Stomach smooth muscle (tissue), 2 donors: ENCODE measurements at regions not wholly inside any gene's neighbourhood (a gene's known extent, or its start where the extent isn't known, plus 50 kb on each side); places are given as distances from the start of the nearest gene placed in this dataset.

Source experiments
- H3K27ac ChIP-seq: one replicate; pipeline ENCODE4 v1.7.0; 2013; ENCODE audit warnings: mild to moderate bottlenecking, low read length, inconsistent platforms
- H3K27me3 ChIP-seq, 2 donors: one replicate each; pipeline ENCODE4 v1.7.0; 2013; ENCODE audit warnings: low read length in 2 of 2; ENCODE audit not compliant: insufficient read depth in 2 of 2, control insufficient read depth in 1 of 2
- H3K36me3 ChIP-seq, 2 donors: one replicate each; pipeline ENCODE4 v1.7.0; 2013; ENCODE audit warnings: low read length in 2 of 2; ENCODE audit not compliant: control insufficient read depth in 2 of 2, insufficient read depth in 2 of 2
- H3K4me1 ChIP-seq: one replicate; pipeline ENCODE4 v1.7.0; 2013; ENCODE audit warnings: low read length; ENCODE audit not compliant: control insufficient read depth, insufficient read depth
- H3K4me3 ChIP-seq, 2 donors: one replicate each; pipeline ENCODE4 v1.7.0; 2013; ENCODE audit warnings: low read length in 2 of 2
- H3K9ac ChIP-seq, 2 donors: one replicate each; pipeline ENCODE4 v1.7.0; 2013; ENCODE audit warnings: low read length in 2 of 2, mild to moderate bottlenecking in 1 of 2
- H3K9me3 ChIP-seq, 2 donors: one replicate each; pipeline ENCODE4 v1.7.0; 2013; ENCODE audit warnings: low read length in 2 of 2; ENCODE audit not compliant: control insufficient read depth in 2 of 2
- donor health status: healthy.
- donor health status: Pancreatic carcinoma.

DNA sequence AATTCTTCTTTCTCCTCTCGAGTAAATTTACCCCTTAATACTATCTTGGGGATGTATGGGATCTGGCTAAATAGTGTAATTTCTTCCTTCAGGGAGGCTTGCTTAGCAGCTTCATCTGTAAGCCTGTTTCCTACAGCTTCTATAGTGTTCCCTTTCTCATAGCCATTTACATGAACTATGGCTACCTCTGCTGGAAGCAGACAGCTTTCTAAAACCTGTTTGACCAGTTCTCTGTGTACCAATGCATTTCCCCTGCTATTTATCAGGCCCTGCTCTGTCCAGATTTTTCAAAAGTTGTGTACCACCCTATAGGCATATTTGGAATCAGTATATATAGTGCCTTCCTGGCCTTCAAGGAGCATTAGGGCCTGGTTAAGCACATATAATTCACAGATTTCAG, 113.6 kb upstream of the PCDH9 start:
- no peak overlapping the region for H3K27ac ChIP-seq
- H3K9me3 ChIP-seq, result no peaks in the 10 kb centered on the region
- no peaks in the 10 kb centered on the region for H3K36me3 ChIP-seq
- H3K9ac ChIP-seq, result no peak overlapping the region
- H3K4me3 ChIP-seq, result no peak overlapping the region
- no peaks in the 10 kb centered on the region for H3K27me3 ChIP-seq
- H3K4me1 ChIP-seq, result no peaks in the 10 kb centered on the region

DNA sequence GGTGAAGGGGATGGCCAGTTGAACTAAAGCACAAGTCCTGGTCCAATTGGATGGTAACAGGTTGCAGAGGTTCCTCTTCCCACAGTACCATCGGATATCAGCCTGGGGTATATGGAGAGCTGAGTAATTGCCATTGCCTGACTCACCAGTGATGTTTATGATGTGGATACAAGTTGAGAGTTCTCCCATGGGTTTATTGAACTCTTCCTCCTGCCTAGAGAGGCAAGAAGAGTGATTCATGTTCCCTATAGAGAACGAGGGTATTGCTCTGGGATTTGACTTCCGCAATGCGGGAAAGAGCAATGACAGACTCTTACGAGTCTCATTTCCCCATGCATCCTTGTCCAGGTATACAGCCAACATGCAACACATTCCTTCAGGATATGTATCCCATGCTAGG, 111.3 kb upstream of the PCDH9 start:
- H3K4me3 ChIP-seq, result no peak overlapping the region

DNA sequence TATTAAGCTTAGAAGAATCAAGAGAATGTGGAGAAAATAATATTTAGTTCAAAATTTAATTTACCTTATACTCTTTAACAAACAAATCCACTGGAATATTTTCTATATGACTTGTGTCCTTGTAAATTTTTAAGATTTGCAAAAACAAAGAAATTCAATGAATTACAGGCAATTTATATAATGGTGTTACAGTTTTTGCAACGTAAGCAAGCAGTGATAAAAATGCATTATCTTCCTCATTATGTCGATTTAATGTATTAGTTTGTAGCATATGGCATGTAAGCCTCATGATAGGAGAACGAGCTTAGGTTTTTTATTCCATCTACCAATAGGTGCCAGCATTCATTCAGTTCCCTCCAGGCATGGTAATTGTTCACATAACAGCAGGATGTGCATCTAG, 100.0 kb upstream of the PCDH9 start:
- Histone ChIP-seq H3K4me3 (no peak overlapping the region), H3K9ac (no peak overlapping the region), H3K9me3 (no peaks in the 10 kb centered on the region), H3K4me1 (no peaks in the 10 kb centered on the region), H3K27ac (no peak overlapping the region), H3K27me3 (no peaks in the 10 kb centered on the region), H3K36me3 (no peaks in the 10 kb centered on the region)

More for the DNA sequence above, 111.3 kb upstream of the PCDH9 start:
- Histone ChIP-seq H3K27ac (no peak overlapping the region), H3K36me3 (no peaks in the 10 kb centered on the region), H3K4me1 (no peaks in the 10 kb centered on the region), H3K9ac (no peak overlapping the region), H3K9me3 (no peaks in the 10 kb centered on the region), H3K27me3 (no peaks in the 10 kb centered on the region)

DNA sequence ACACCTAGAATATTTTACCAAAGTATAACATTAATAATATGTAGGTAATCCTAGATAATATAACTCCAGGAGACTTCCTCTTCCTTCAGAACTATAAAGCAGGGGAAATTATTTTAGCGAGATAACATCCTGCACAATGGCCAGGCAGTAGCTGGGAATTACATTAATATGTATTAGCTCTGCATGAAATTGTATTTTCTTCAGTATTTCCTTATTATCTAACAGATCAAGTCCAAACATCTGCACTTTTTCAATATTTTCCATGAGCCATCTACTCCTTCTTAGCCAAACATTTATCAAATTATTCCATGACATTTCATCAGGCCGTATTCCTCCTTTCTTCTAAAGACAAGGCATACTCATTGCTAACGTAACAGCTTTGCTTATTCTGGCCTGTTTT, 98.8 kb upstream of the PCDH9 start:
- Histone ChIP-seq H3K36me3 (no peaks in the 10 kb centered on the region), H3K4me1 (no peaks in the 10 kb centered on the region), H3K27me3 (no peaks in the 10 kb centered on the region), H3K9ac (no peak overlapping the region), H3K4me3 (no peak overlapping the region), H3K9me3 (no peaks in the 10 kb centered on the region), H3K27ac (no peak overlapping the region)

DNA sequence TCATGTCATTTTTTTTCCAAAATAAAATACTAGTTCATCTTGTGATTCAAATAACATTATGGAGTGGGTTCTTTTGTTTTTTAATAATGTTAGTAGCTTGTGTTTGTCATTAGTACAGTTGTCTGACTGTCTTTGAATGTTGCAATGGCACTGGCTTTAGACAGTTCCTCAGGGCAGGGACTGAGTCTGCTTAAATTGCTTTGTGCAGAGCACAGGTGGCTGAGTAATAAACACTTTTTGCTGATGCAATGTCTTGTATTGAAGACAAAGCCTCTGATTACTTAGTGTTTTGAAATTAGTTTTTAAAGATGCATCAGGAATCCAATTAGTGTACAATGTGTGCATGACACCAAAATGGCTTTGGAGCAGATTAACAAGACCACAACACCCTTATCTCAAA, 88.7 kb upstream of the PCDH9 start:
- Histone ChIP-seq H3K27ac (no peak overlapping the region), H3K36me3 (no peaks in the 10 kb centered on the region), H3K4me3 (no peak overlapping the region), H3K9ac (no peak overlapping the region), H3K4me1 (no peaks in the 10 kb centered on the region), H3K9me3 (no peaks in the 10 kb centered on the region), H3K27me3 (no peaks in the 10 kb centered on the region)

DNA sequence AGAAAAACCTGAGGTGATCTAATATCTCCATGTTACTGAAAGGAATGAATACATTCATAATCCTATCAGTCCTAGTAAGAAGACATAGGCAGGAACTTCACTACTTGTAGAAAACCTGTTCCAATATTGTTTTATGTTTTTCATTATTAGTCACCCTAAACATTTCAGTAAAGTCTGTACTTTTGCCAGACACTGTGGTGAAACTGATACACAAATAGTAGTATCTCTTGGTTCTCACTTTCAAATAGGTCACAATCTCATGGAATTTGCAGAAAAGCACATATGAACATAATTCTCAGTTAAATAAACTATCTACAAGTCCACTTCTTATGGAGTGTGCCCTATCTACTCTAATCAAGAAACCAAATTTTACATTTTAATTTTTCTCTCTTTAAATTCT, 88.3 kb upstream of the PCDH9 start:
- Histone ChIP-seq H3K9me3 (no peaks in the 10 kb centered on the region), H3K27ac (no peak overlapping the region), H3K9ac (no peak overlapping the region), H3K4me3 (no peak overlapping the region), H3K27me3 (no peaks in the 10 kb centered on the region), H3K4me1 (no peaks in the 10 kb centered on the region), H3K36me3 (no peaks in the 10 kb centered on the region)

DNA sequence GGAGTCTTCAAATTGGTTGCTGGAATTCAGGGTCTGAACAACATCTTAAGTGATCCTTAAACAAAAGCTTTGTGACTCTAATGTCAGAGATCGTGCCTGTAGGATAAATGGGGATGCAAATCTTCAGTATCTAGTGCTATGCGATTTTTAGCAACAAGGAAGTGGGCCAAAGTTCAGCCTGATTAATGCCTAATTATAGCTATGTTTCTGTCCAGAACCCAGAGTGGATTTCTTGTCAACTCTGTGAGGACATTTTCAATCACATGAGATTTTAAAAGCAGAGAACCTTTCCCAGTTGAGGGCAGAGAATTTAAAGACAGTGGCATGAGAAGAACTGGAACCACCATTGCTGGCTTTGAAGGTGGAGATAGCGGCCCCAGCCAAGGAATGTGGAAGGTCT, 84.3 kb upstream of the PCDH9 start:
- H3K36me3 ChIP-seq, result no peaks in the 10 kb centered on the region
- H3K4me3 ChIP-seq, result no peak overlapping the region
- no peak overlapping the region for H3K27ac ChIP-seq
- no peak overlapping the region for H3K9ac ChIP-seq
- H3K4me1 ChIP-seq, result no peaks in the 10 kb centered on the region
- no peaks in the 10 kb centered on the region for H3K9me3 ChIP-seq
- H3K27me3 ChIP-seq, result no peaks in the 10 kb centered on the region

DNA sequence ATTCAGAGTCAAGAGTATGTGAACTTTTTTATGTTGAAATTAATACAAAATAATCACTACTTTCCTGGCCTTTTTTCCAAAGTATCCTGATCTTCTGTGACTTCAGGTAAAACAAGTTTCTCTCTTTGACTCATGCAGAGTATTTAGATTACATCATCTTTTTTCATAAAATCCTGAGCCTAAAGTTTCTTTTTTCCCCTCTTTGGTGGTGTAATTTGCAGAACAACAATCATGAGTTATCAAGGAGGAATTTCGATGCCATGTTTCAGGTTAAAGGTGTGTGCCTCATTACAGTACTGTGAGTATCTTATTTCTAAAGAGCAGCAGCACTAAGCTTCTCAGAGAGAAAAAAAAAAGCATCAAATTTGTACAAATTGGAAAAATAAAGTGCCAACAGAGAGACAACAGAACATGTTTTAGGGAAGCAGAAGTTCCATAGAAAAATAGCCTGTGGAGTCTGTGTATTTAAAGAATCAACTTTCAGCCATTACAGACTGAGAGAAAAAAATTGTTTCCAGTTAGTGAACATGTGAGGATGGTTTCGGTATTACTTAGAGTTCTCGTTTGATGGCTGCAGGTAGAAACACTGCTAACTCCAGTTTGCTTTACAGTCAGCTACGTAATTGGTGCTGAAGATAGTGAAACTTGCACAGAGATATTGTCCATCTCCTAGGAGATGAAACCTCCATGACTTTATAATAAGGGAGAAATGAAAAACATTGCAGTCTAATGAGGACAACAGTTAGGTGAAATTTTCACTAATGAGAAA, 78.1 kb upstream of the PCDH9 start:
- Histone ChIP-seq H3K36me3 (no peaks in the 10 kb centered on the region), H3K27ac (no peak overlapping the region), H3K9ac (no peak overlapping the region), H3K27me3 (no peaks in the 10 kb centered on the region), H3K9me3 (no peaks in the 10 kb centered on the region), H3K4me1 (no peaks in the 10 kb centered on the region), H3K4me3 (no peak overlapping the region)

DNA sequence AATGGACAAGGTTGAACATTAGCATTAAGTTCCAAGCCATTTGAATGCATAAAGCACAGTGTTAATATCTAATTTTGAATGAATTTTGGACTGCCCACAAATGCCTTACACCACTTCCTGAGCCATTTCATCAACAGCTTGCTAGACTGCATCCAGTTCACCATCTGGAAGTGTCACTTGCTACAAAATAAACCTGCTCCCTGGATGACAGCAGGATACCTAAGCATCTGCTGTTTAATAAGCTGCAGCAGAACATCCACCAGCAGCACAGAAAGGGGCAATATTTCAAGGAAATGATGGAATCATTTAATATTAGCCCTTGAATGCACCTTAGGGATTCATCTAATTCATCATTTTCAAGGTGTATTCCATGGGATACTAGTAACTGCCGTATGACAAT, 76.6 kb upstream of the PCDH9 start:
- H3K4me1 ChIP-seq, result no peaks in the 10 kb centered on the region
- H3K27ac ChIP-seq, result no peak overlapping the region
- H3K27me3 ChIP-seq, result no peaks in the 10 kb centered on the region
- H3K9ac ChIP-seq, result no peak overlapping the region
- H3K36me3 ChIP-seq, result no peaks in the 10 kb centered on the region
- no peaks in the 10 kb centered on the region for H3K9me3 ChIP-seq
- no peak overlapping the region for H3K4me3 ChIP-seq

DNA sequence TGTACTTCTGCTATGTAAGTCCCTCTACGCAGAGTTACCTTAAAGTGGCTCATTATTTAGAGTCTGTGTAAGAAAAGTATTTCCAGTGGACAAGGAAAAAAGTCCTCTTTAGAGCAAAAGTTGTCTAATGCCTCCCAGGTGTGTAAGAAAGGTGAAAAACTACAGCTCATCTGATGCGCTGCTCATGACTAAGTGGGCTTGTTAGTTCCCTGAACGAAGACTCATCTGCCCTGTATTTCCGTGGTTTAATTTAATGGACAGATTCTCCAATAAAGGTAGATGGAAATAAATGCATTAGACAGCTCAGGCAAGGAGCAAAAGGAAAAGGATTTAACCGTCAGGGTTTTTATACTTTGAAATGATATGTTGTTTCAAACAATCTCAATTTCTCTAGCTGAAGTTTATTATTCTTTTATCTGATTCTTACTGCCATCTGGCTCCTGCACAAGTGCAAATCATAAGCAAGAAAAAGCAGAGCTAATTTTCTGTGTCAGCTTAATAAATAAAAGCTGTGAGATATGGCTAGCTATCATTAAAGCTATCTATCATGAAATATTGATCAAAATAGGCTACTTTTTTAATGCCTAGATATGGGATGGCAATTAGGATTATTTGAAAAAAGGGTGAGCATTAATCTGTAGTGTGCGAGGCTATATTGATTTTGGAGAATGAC, 73.7 kb upstream of the PCDH9 start:
- no peak overlapping the region for H3K27ac ChIP-seq
- H3K36me3 ChIP-seq, result no peaks in the 10 kb centered on the region
- H3K9ac ChIP-seq, result no peak overlapping the region
- H3K27me3 ChIP-seq, result no peaks in the 10 kb centered on the region
- no peaks in the 10 kb centered on the region for H3K4me1 ChIP-seq
- no peak overlapping the region for H3K4me3 ChIP-seq
- H3K9me3 ChIP-seq, result no peaks in the 10 kb centered on the region

DNA sequence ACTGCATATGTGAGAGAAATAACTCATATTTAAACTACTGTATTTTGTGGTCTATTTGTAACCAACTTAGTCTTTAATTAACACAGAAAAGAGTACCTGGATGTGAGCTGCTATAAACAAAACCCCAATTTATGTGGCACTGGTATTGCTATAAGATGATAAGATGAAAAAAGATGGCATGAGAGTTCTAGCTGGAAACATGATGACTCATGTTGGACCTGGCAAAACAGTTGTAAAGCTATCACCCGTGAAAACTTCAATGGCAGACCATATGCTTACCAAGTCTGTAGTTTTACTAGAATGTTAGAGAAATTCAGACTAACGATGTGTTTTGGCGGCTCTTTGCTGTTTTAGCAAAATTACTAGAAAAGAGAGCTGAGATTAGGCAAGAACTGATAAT, 69.6 kb upstream of the PCDH9 start:
- H3K9ac ChIP-seq, result no peak overlapping the region
- no peaks in the 10 kb centered on the region for H3K9me3 ChIP-seq
- no peak overlapping the region for H3K4me3 ChIP-seq
- no peaks in the 10 kb centered on the region for H3K4me1 ChIP-seq
- no peaks in the 10 kb centered on the region for H3K36me3 ChIP-seq
- no peaks in the 10 kb centered on the region for H3K27me3 ChIP-seq
- H3K27ac ChIP-seq, result no peak overlapping the region
